K562 (cell line): ENCODE measurements at regions not wholly inside any gene's neighbourhood (a gene's known extent, or its start where the extent isn't known, plus 50 kb on each side); places are given as distances from the start of the nearest gene placed in this dataset.

Source experiments
- MBD2 ChIP-seq: sonication (generic); IDR thresholded peaks from 2 replicates; pipeline ENCODE4 v1.6.1; 2016; ENCODE audit warnings: low read depth, borderline replicate concordance
- RAD21 ChIP-seq, 2 experiments: fragments of 250-450 bp in 1 of 2; fragments of 450-650 bp in 1 of 2; sonication (Bioruptor Pico) in 1 of 2; formaldehyde crosslinking in 1 of 2; IDR thresholded peaks in 1 of 2; conservative IDR thresholded peaks in 1 of 2; 2 replicates each; pipeline versions ENCODE4 v1.4.0 to v1.8.0; 2020 to 2022; ENCODE audit warnings: mild to moderate bottlenecking in 2 of 2, moderate library complexity in 1 of 2
- TF ChIP-seq, protein P1 (sequence below): sonication (generic); formaldehyde crosslinking; IDR thresholded peaks from 2 replicates; pipeline ENCODE4 v1.8.1; 2022; ENCODE audit warnings: missing genetic modification reagents
- TF ChIP-seq, protein P2 (sequence below): IDR thresholded peaks from 3 replicates; pipeline ENCODE4 v1.6.1; 2011; ENCODE audit warnings: borderline replicate concordance, mild to moderate bottlenecking; ENCODE audit not compliant: insufficient read length, insufficient read depth

DNA sequence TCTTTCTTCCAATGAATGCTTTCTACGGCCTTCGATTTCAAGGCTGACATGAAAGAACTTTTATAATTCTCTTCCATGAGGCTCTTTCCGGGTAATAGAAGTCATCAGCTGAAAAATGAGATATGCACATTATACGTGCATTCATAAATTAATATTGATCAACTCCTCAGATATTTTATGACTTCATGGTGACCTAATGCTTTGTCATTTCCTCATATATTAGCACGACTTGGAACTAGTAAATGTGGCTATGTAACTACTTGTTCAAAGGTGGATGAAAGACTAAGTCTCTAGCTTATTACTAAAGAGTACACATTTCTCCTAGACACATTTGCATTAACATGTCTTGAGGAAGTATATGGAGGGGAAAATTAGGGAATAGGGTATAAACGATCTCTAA, 168.8 kb downstream of the HDGFL1 start:
- no peak for TF ChIP-seq RAD21 (CRISPR knock-in tag; conservative IDR thresholded peaks at IDR 0.05 in 1 of 2, IDR thresholded peaks at IDR 0.05 in 1 of 2)
- no peak for TF ChIP-seq MBD2
- TF ChIP-seq, protein P1, sequence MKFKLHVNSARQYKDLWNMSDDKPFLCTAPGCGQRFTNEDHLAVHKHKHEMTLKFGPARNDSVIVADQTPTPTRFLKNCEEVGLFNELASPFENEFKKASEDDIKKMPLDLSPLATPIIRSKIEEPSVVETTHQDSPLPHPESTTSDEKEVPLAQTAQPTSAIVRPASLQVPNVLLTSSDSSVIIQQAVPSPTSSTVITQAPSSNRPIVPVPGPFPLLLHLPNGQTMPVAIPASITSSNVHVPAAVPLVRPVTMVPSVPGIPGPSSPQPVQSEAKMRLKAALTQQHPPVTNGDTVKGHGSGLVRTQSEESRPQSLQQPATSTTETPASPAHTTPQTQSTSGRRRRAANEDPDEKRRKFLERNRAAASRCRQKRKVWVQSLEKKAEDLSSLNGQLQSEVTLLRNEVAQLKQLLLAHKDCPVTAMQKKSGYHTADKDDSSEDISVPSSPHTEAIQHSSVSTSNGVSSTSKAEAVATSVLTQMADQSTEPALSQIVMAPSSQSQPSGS, result no peak
- TF ChIP-seq, protein P2, sequence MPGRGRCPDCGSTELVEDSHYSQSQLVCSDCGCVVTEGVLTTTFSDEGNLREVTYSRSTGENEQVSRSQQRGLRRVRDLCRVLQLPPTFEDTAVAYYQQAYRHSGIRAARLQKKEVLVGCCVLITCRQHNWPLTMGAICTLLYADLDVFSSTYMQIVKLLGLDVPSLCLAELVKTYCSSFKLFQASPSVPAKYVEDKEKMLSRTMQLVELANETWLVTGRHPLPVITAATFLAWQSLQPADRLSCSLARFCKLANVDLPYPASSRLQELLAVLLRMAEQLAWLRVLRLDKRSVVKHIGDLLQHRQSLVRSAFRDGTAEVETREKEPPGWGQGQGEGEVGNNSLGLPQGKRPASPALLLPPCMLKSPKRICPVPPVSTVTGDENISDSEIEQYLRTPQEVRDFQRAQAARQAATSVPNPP, result no peak
